Keratinocyte (primary cell): ENCODE measurements at regions not wholly inside any gene's neighbourhood (a gene's known extent, or its start where the extent isn't known, plus 50 kb on each side); places are given as distances from the start of the nearest gene placed in this dataset.

Experiments
- DNase-seq: peaks from one replicate; pipeline ENCODE4 v3.0.0-alpha.2; 2011; ENCODE audit warnings: low read depth, missing footprints, low spot score
- FAIRE-seq: peaks from 2 replicates; lab custom pipeline; 2011; peaks lifted over from hg19 to GRCh38; lab: Jason Lieb, UNC
- H2AFZ ChIP-seq: 2 replicates; pipeline ENCODE4 v1.6.0; 2012; ENCODE audit warnings: low read length, control low read depth, inconsistent platforms; ENCODE audit not compliant: control insufficient read depth
- H3K27ac ChIP-seq: 2 replicates; pipeline ENCODE4 v1.5.1; 2011; ENCODE audit warnings: low read length; ENCODE audit not compliant: control insufficient read depth, insufficient read depth
- H3K27me3 ChIP-seq: 3 replicates; pipeline ENCODE4 v1.6.0; 2011; ENCODE audit warnings: low read length; ENCODE audit not compliant: control insufficient read depth, insufficient read depth; ENCODE audit errors: extremely low read depth
- H3K36me3 ChIP-seq, 2 experiments: 2 replicates in 1 of 2; 3 replicates in 1 of 2; pipeline ENCODE4 v1.5.1; 2011; ENCODE audit warnings: low read length in 2 of 2, mild to moderate bottlenecking in 1 of 2; ENCODE audit not compliant: control insufficient read depth in 2 of 2, insufficient read depth in 2 of 2; ENCODE audit errors: extremely low read depth in 1 of 2
- H3K4me1 ChIP-seq: 3 replicates; pipeline ENCODE4 v1.5.1; 2011; ENCODE audit warnings: low read length; ENCODE audit not compliant: control insufficient read depth, insufficient read depth; ENCODE audit errors: extremely low read depth
- H3K4me2 ChIP-seq: 3 replicates; pipeline ENCODE4 v1.6.0; 2011; ENCODE audit warnings: low read depth, low read length; ENCODE audit not compliant: control insufficient read depth, insufficient read depth; ENCODE audit errors: extremely low read depth
- H3K4me3 ChIP-seq, 3 experiments: fragments of 200-600 bp in 1 of 3; sonication (generic) in 1 of 3; 2 replicates in 2 of 3; 3 replicates in 1 of 3; pipeline ENCODE4 v1.5.1; 2011 to 2016; ENCODE audit warnings: low read length in 3 of 3, mild to moderate bottlenecking in 3 of 3, control low read depth in 2 of 3, inconsistent platforms in 1 of 3, low read depth in 1 of 3, mixed read lengths in 1 of 3, mixed run types in 1 of 3, moderate library complexity in 1 of 3; ENCODE audit not compliant: control insufficient read depth in 2 of 3, insufficient read depth in 2 of 3; ENCODE audit errors: extremely low read depth in 1 of 3
- H3K79me2 ChIP-seq: 2 replicates; pipeline ENCODE4 v1.6.0; 2012; ENCODE audit warnings: low read length; ENCODE audit not compliant: control insufficient read depth, insufficient read depth
- H3K9ac ChIP-seq: 3 replicates; pipeline ENCODE4 v1.6.0; 2011; ENCODE audit warnings: low read length; ENCODE audit not compliant: control insufficient read depth, insufficient read depth; ENCODE audit errors: extremely low read depth
- H3K9me1 ChIP-seq: 3 replicates; pipeline ENCODE4 v1.6.0; 2011; ENCODE audit warnings: low read length; ENCODE audit not compliant: control insufficient read depth, insufficient read depth; ENCODE audit errors: extremely low read depth
- H3K9me3 ChIP-seq: 2 replicates; pipeline ENCODE4 v1.5.1; 2012; ENCODE audit warnings: low read depth, low read length; ENCODE audit not compliant: control insufficient read depth
- H4K20me1 ChIP-seq: 3 replicates; pipeline ENCODE4 v1.6.0; 2011; ENCODE audit warnings: low read length; ENCODE audit not compliant: control insufficient read depth, insufficient read depth; ENCODE audit errors: extremely low read depth
- CTCF ChIP-seq, 3 experiments: IDR thresholded peaks in 1 of 3; conservative IDR thresholded peaks in 1 of 3; optimal IDR thresholded peaks in 1 of 3; 2 replicates in 2 of 3; 3 replicates in 1 of 3; pipeline versions ENCODE3 to v1.5.1; 2011; ENCODE audit warnings: low read length in 3 of 3, mild to moderate bottlenecking in 3 of 3, moderate library complexity in 2 of 3, control low read depth in 1 of 3, inconsistent platforms in 1 of 3; ENCODE audit not compliant: insufficient read depth in 2 of 3; ENCODE audit errors: extremely low read depth in 1 of 3
- EZH2 ChIP-seq: IDR thresholded peaks from one replicate; pipeline ENCODE4 v1.6.1; 2012; ENCODE audit warnings: inconsistent platforms, mild to moderate bottlenecking, low read length, moderate library complexity
- dilution Hi-C: fragments of 300-500 bp; cut with MboI; formaldehyde crosslinking; loops from one replicate; pipeline ENCODE4 v1.7.0; 2020; ENCODE audit warnings: low sequenced_read_pairs; ENCODE audit not compliant: extremely low pct_ligation_motif_present

- Histone ChIP-seq H3K9me3 (no peaks in the 10 kb centered on the region), H3K9ac (no peak overlapping the region), H3K4me2 (no peak overlapping the region), H3K79me2 (no peaks in the 10 kb centered on the region), H2AFZ (no peak overlapping the region), H3K9me1 (no peaks in the 10 kb centered on the region), H3K27me3 (peaks cover 15% of the 10 kb centered on the region), H3K4me1 (peaks cover 15% of the 10 kb centered on the region), H4K20me1 (no peaks in the 10 kb centered on the region), H3K4me3 (no peak overlapping the region), H3K36me3 (no peaks in the 10 kb centered on the region), H3K27ac (no peak overlapping the region)
- dilution Hi-C loops = no loop called here
- FAIRE-seq (no peak), DNase-seq (no peak)
- TF ChIP-seq CTCF (optimal IDR thresholded peaks at IDR 0.05 in 1 of 3, IDR thresholded peaks at IDR 0.05 in 1 of 3, conservative IDR thresholded peaks at IDR 0.05 in 1 of 3; ENCODE audit: extremely low read depth in 1 of 3, insufficient read depth in 2 of 3, low read length in 3 of 3) (no peak), EZH2 (no peak)
These were observed 103.3 kb upstream of the SLC6A6 start for GRCh38 chr3:14298991-14299555.

GRCh38 chr3:14299767-14300166, 102.6 kb upstream of the SLC6A6 start:
- Histone ChIP-seq H3K27ac (no peak overlapping the region), H3K36me3 (no peaks in the 10 kb centered on the region), H3K9me1 (no peaks in the 10 kb centered on the region), H3K9ac (no peak overlapping the region), H3K4me2 (no peak overlapping the region), H3K79me2 (no peaks in the 10 kb centered on the region), H3K9me3 (no peaks in the 10 kb centered on the region), H3K4me1 (peaks cover 19% of the 10 kb centered on the region), H3K4me3 (no peak overlapping the region), H3K27me3 (peaks cover 18% of the 10 kb centered on the region), H2AFZ (no peak overlapping the region), H4K20me1 (no peaks in the 10 kb centered on the region)
- TF ChIP-seq CTCF (optimal IDR thresholded peaks at IDR 0.05 in 1 of 3, IDR thresholded peaks at IDR 0.05 in 1 of 3, conservative IDR thresholded peaks at IDR 0.05 in 1 of 3; ENCODE audit: extremely low read depth in 1 of 3, insufficient read depth in 2 of 3, low read length in 3 of 3) (no peak), EZH2 (no peak)
- DNase-seq = no peak
- dilution Hi-C loops = no loop called here
- no peak for FAIRE-seq
